ENCODE measurements at regions not wholly inside any gene's neighbourhood (a gene's known extent, or its start where the extent isn't known, plus 50 kb on each side); places are given as distances from the start of the nearest gene placed in this dataset.

GRCh38 chr10:31145986-31146385 is 114.3 kb upstream of the ZNF438 start:
- intact Hi-C loops (cut with DNase I): no loop called here
- H3K4me3 ChIP-seq: no peak overlapping the region
- no peak for ATAC-seq

GRCh38 chr10:31146491-31147209 is 115.0 kb upstream of the ZNF438 start:
- Histone ChIP-seq H3K4me1 (peaks cover 14% of the 10 kb centered on the region), H3K4me3 (no peak overlapping the region), H3K27ac (peak overlapping the region; percentile 25), H3K9me3 (no peaks in the 10 kb centered on the region), H3K36me3 (no peaks in the 10 kb centered on the region), H3K27me3 (ENCODE audit: low read depth) (no peaks in the 10 kb centered on the region)
- intact Hi-C loops (cut with DNase I): no loop called here
- peak; percentile 33 to 51 for ATAC-seq
- DNase-seq: no peak
- no peak for TF ChIP-seq CTCF (IDR thresholded peaks at IDR 0.05)

More at GRCh38 chr10:31145986-31146385, 114.3 kb upstream of the ZNF438 start:
- H3K36me3 ChIP-seq: no peaks in the 10 kb centered on the region
- no peak for TF ChIP-seq CTCF (IDR thresholded peaks at IDR 0.05)
- H3K4me1 ChIP-seq: peaks cover 14% of the 10 kb centered on the region
- peak overlapping the region; percentile 25 for H3K27ac ChIP-seq
- no peaks in the 10 kb centered on the region for H3K27me3 ChIP-seq (ENCODE audit: low read depth)
- no peaks in the 10 kb centered on the region for H3K9me3 ChIP-seq
- DNase-seq: no peak

- Histone ChIP-seq H3K27me3 (ENCODE audit: low read depth) (no peaks in the 10 kb centered on the region), H3K9me3 (no peaks in the 10 kb centered on the region), H3K4me3 (no peak overlapping the region), H3K36me3 (no peaks in the 10 kb centered on the region), H3K27ac (no peak overlapping the region), H3K4me1 (peaks cover 14% of the 10 kb centered on the region)
- ATAC-seq: no peak
- intact Hi-C loops (cut with DNase I): no loop called here
- TF ChIP-seq CTCF (IDR thresholded peaks at IDR 0.05): no peak
- no peak for DNase-seq
Observed at GRCh38 chr10:31147210-31147608, 115.5 kb upstream of the ZNF438 start.

- Histone ChIP-seq H3K27ac (no peak overlapping the region), H3K9me3 (no peaks in the 10 kb centered on the region), H3K4me1 (peaks cover 14% of the 10 kb centered on the region), H3K4me3 (no peak overlapping the region), H3K27me3 (ENCODE audit: low read depth) (no peaks in the 10 kb centered on the region), H3K36me3 (no peaks in the 10 kb centered on the region)
- no peak for DNase-seq
- TF ChIP-seq CTCF (IDR thresholded peaks at IDR 0.05): no peak
- intact Hi-C loops (cut with DNase I): no loop called here
- ATAC-seq: no peak
Observed at GRCh38 chr10:31148951-31149350, 117.3 kb upstream of the ZNF438 start.

GRCh38 chr10:31149835-31150512 is 118.3 kb upstream of the ZNF438 start:
- TF ChIP-seq CTCF (IDR thresholded peaks at IDR 0.05): no peak
- intact Hi-C loops (cut with DNase I): no loop called here
- DNase-seq (no peak), ATAC-seq (no peak)
- Histone ChIP-seq H3K9me3 (no peaks in the 10 kb centered on the region), H3K27ac (no peak overlapping the region), H3K4me3 (no peak overlapping the region), H3K27me3 (ENCODE audit: low read depth) (no peaks in the 10 kb centered on the region), H3K36me3 (no peaks in the 10 kb centered on the region), H3K4me1 (peaks cover 14% of the 10 kb centered on the region)

All from lower lobe of right lung (tissue), 2 donors.